Fibroblast of the aortic adventitia (primary cell): ENCODE measurements at regions not wholly inside any gene's neighbourhood (a gene's known extent, or its start where the extent isn't known, plus 50 kb on each side); places are given as distances from the start of the nearest gene placed in this dataset.

ENCODE experiments used
- DNase-seq: peaks from one replicate; pipeline ENCODE4 v3.0.0-alpha.2; 2010; ENCODE audit warnings: low read depth
- H3K4me3 ChIP-seq: 2 replicates; pipeline ENCODE4 v1.5.1; 2011; ENCODE audit warnings: low read depth, mild to moderate bottlenecking, control low read depth, low read length, moderate library complexity
- CTCF ChIP-seq: IDR thresholded peaks from 2 replicates; pipeline ENCODE4 v1.5.1; 2011; ENCODE audit warnings: mild to moderate bottlenecking, low read length, control low read depth, inconsistent platforms; ENCODE audit not compliant: insufficient read depth

GRCh38 chr2:75360945-75361344, 161.6 kb upstream of the TACR1 start:
- DNase-seq: no peak
- no peak overlapping the region for H3K4me3 ChIP-seq
- no peak for TF ChIP-seq CTCF

- DNase-seq: no peak
- no peak for TF ChIP-seq CTCF
Observed at GRCh38 chr2:75356865-75357264, 157.5 kb upstream of the TACR1 start.

GRCh38 chr2:75353131-75353530, 153.8 kb upstream of the TACR1 start:
- TF ChIP-seq CTCF: no peak
- no peak overlapping the region for H3K4me3 ChIP-seq
- DNase-seq: no peak

More at GRCh38 chr2:75356865-75357264, 157.5 kb upstream of the TACR1 start:
- H3K4me3 ChIP-seq: no peak overlapping the region

- no peak for DNase-seq
- no peak overlapping the region for H3K4me3 ChIP-seq
- TF ChIP-seq CTCF: no peak
Observed at GRCh38 chr2:75348307-75348706, 149.0 kb upstream of the TACR1 start.

GRCh38 chr2:75344146-75344545, 144.8 kb upstream of the TACR1 start:
- no peak for TF ChIP-seq CTCF
- no peak overlapping the region for H3K4me3 ChIP-seq
- no peak for DNase-seq

GRCh38 chr2:75342504-75343175, 143.3 kb upstream of the TACR1 start:
- DNase-seq: no peak
- no peak overlapping the region for H3K4me3 ChIP-seq
- TF ChIP-seq CTCF: no peak

GRCh38 chr2:75340560-75340959, 141.2 kb upstream of the TACR1 start:
- DNase-seq: no peak
- TF ChIP-seq CTCF: no peak
- no peak overlapping the region for H3K4me3 ChIP-seq
